NCI-H226 (cell line): ENCODE measurements at regions not wholly inside any gene's neighbourhood (a gene's known extent, or its start where the extent isn't known, plus 50 kb on each side); places are given as distances from the start of the nearest gene placed in this dataset.

Experiments
- DNase-seq: peaks from one replicate; pipeline ENCODE4 v3.0.0-alpha.2; 2015

GRCh38 chr14:32254952-32255679 lies 52.0 kb upstream of the RNU6-8 start:
- peak; percentile 39 for DNase-seq

- no peak for DNase-seq
Observed at GRCh38 chr14:32255789-32256188, 52.7 kb upstream of the RNU6-8 start.

- no peak for DNase-seq
Observed at GRCh38 chr14:32256576-32256975, 53.5 kb upstream of the RNU6-8 start.

GRCh38 chr14:32258336-32258993 lies 55.4 kb upstream of the RNU6-8 start:
- DNase-seq, result peak; percentile 30

GRCh38 chr14:32259368-32260013 lies 56.4 kb upstream of the RNU6-8 start:
- DNase-seq, result peak; percentile 81

GRCh38 chr14:32263939-32264567 lies 61.0 kb upstream of the RNU6-8 start:
- DNase-seq, result no peak

GRCh38 chr14:32265584-32265983 lies 62.5 kb upstream of the RNU6-8 start:
- no peak for DNase-seq

GRCh38 chr14:32277998-32278397 lies 51.1 kb upstream of the AKAP6 start:
- DNase-seq, result no peak
